Occipital lobe (tissue), 1 donor: ENCODE measurements at regions not wholly inside any gene's neighbourhood (a gene's known extent, or its start where the extent isn't known, plus 50 kb on each side); places are given as distances from the start of the nearest gene placed in this dataset.

Experiments
- DNase-seq: peaks from one replicate; lab custom pipeline; 2025; lab: John Stamatoyannopoulos, UW

DNA sequence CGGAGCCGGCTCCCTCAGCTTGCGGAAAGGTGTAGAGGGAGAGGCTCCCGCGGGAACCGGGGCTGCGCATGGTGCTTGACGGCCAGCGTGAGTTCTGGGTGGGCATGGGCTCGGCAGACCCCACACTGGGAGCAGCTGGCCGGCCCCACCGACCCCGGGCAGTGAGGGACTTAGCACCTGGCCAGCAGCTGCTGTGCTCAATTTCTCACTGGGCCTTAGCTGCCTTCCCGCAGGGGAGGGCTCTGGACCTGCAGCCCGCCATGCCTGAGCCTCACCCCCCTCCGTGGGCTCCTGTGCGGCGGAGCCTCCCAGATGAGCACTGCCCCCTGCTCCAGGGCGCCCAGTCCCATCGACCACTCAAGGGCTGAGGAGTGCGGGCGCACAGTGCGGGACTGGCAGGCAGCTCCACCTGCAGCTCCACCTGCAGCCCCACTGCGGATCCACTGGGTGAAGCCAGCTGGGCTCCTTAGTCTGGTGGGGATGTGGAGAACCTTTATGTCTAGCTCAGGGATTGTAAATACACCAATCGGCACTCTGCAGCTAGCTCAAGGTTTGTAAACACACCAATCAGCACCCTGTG is 1141.8 kb downstream of the PCDH17 start:
- no peak for DNase-seq

DNA sequence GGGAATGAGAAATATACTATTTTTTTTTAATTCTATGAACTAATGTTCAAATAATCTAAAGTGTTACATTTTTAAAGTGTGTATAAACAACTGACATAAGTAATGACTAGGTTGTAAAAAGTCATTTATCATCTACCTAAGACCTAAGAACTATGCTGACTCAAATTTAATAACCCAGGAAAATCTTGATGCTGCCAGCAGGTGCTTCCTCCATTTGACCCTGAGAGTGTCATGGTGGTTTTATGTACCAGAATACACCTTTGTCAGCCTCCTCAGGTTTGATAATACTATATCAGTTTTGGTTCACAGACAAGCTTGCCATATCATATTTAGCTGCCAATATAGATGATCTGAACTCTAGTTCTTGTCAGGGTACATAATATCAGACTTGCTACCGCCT is 1151.2 kb downstream of the PCDH17 start:
- no peak for DNase-seq

DNA sequence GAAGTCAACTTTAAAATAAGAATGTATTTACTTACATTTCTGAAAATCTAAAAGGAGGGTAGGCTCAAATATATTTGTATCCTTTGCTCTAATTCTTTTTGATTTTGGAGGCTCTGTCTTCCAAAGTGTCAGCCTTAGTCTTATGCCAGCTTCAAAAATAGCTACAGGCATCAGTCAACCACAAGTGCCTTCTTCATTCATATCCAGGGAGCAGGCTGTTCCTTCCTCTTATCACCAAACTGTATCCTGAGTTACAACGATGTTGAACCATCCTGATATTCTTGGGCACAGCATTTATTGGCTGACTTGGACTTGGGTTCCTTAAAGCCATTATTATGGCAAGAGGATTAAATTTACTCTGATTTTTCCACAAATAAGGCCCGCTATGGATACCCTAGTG is 1161.3 kb downstream of the PCDH17 start:
- DNase-seq = no peak

DNA sequence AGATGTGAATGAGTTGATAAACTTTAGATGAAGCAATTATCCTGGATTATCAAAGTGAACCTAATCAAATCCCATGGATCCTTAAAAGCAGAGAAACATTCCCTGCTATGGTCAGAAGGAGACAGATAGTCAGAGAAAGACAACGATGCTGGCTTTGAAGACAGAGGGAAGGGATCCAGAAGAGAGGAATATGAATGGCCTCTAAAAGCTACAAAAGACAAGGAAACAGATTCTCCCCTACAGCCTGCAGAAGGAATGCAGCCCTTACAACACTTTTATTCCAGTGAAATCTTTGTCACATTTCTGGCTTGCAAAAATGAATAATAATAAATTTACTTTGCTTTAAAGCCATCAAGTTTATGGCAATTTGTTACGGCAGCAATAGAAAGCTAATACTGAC is 1164.2 kb downstream of the PCDH17 start:
- no peak for DNase-seq

DNA sequence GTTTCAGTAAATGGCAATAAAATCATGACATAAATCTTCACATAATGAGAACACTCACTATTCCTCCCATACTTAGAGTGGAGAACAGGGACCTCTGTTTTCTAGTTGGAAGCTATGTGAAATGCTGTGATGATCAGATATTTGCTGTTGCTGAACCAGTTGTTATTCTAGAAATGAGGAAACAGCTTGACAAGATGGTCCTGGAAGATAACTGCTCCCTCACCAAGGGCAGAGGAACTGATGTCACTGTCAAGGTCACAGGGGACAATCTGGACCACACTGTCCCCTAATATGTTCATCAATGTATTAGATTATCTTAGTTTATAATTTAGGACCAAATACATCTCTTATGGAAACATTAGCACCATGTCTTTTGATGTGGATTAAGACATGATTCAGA is 1173.3 kb downstream of the PCDH17 start:
- DNase-seq = no peak

DNA sequence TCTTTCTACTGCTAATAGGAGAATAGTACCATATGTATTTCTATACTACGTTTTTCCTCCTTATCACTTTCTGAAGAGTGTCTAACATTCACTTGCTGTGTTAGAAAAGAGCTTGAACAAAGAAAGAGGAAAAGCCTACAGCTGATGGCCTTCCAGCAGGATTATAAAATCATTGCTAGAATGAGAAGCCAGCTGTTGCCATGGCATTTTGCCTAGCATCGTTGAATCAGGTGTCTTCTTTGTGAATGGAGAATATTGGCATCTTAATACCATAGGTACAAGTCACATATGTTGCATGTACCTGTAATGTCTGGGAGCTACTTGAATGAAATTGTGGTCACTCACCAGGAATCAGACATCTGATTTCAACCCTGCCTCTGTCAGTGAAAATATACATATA is 1174.9 kb downstream of the PCDH17 start:
- DNase-seq = no peak

DNA sequence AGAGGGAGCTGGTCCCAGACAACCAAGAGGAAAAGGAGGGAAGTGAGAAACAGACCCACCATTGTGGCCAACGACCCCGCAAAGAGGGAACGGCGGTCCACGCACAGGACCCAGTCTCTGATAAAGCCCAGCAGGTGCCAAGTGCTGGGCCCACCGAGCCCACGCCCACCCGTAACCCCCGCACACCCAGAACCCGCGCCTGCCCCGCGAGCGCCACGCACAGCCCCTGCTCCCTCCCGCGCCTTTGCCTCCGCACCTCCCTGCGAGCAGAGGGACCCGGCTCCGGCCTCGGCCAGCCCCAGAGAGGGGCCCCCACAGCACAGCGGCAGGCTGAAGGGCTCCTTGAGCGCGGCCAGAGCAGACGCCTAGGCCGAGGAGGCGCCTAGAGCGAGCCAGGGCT is 1192.2 kb downstream of the PCDH17 start:
- no peak for DNase-seq

DNA sequence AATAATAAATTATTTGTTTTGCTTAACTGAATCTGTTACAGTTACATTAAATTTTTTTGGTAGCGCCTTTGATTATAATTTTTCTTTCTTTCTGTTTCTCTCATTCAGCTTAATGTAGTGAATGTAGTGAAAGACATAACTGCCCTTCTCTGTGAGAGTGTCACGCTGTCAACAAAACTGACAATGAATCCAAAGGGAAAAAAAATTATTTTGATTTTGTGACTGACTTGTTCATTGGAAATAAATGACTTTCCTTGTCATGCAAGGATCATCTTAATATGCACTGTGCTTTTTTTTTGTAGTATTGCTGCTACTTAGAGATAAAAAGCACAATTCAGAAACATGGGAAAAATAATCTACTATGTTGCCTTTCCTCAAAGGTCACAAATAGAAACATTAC is 1196.4 kb downstream of the PCDH17 start:
- DNase-seq = no peak

DNA sequence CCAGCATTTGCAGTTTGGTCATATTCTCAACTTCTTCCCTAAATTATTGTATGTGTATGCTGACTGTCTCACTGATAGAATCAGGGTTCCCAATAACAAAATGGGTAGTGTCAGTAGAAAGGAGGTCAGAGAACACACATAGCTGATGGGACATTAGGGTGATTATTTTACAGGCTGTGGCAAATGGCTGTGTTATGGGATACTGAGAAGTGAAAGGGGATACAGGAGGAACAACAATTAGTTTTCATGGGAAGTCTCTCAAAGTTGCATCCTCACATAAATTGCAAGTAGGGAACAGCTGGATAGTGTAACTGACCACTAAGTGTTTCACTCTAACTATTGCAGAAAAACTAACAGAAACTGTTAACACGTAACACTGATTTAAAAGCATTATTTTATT is 1199.3 kb downstream of the PCDH17 start:
- no peak for DNase-seq

DNA sequence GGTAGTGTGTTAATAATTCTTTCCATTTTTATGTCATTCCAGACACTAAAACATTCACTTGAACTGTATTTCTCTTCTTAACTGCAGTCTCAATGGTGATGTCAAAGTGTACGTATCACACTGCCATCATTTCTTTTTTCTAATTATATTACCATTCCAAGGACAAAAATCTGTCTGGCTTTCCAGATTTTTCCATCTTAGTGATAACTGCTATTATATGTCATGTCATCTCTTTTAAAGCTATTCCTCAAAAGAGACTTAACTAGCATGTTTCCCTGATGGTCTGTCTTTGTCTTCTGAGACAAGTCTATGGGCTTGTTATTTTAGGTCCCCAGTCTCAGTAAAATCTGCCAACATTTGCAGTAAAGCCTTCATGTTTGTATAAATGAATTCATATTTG is 1207.1 kb downstream of the PCDH17 start:
- DNase-seq = no peak

DNA sequence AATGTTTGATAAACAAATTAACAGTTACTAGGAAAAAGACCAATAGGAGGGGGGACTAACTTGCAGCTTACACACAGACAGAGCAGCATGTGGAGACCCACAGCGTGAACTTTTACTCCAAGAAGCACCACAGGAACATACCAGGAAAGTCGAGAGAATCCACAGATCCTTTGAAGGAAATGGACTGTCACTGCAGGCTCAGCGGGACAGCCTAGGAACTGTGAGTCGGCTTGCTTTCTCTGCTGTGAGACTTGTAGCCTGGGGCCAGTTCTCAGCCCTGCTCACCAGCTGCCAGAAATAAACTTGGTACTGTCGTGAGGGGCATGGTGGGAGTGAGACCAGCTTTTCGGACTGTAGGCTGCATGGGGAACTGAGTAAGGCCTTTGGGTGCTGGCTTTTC is 1211.5 kb downstream of the PCDH17 start:
- DNase-seq = no peak

DNA sequence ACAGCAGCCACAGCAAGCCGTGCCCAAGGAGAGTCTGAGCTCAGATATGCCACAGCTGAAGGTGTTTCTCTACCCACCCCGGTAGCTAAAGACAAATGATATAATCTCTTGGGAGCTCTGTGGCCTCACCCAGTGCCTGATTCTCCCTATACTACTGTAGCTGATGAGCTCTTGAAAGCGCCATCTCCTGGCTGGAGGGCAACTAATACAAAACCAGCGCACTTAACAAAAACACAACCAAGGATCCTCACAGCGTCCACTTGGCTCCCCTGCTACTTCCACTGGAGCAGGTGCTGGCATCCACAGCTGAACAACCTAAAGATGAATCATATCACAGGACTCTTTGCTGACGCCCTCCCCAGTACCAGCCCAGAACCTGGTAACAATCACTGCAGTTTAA is 1212.0 kb downstream of the PCDH17 start:
- DNase-seq = no peak

DNA sequence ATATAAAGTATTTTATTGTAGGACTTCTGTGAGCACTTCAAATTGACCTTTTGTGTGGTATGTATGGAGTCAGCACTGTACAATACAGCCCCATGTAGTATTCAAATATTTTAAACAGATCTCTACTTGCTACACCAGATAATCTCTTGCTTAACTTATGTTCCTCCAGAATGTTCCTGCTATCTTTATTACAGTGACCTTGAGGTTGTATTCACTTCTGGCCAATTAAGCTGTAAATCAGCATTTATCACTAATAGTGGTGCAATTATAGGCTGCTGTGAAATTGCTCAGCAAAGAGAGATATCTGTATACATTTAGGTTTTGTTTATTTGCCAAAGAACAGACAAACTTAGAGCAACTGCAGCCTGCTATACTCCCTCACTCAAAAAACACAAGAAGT is 1218.6 kb downstream of the PCDH17 start:
- DNase-seq = no peak

DNA sequence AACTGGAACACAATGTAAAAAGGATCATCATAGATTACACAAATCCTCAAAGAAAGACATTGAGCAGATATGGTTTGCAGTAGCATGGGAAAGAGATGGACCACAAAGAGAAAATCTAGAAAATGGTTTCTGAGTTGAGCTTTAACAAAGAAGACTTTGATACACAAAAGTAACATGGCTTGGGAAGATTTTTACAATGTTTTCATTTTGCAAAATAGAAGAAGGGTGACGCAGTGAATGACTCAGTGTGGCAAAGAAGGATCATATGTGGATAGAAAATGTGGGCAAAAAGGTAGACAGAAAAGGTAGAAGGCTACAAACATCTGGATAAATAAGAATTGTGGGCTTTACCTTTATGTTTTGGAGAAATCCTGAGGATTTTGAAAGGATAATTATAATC is 1220.5 kb downstream of the PCDH17 start:
- DNase-seq = no peak

DNA sequence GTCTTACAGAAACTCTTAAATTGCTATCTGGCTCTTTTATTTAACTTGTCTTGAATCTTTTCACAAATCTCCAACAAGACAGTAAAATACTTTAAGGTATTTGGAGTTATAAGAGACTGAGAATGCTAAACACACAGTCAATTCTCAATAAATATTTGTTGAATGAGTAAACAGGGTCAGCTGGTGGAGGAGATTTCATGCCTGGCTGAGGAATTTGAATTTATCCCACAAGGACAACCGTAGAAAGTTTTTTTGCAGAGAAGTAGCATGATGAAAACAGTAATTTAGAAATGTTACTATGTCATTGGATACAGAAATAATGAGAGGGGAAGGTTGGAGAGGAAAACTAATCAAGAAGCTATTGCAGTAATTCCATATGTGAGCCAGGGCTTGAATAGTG is 1223.7 kb downstream of the PCDH17 start:
- DNase-seq = no peak

DNA sequence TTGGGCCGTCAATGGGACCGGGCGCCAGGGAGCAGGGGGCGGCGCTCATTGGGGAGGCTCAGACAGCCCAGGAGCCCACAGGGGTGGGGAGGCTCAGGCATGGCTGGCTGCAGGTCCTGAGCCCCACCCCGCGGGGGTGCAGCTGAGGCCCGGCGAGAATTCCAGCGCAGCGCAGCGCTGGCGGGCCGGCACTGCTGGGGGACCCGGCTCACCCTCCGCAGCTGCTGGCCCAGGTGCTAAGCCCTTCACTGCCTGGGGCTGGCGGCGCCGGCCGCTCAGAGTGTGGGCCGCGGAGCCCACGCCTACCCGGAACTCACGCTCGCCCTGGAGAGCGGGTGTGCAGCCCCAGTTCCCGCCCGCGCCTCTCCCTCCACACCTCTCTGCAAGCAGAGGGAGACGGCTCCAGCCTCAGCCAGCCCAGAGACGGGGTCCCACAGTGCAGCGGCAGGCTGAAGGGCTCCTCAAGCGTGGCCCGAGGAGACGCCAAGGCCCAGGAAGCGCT is 1227.4 kb downstream of the PCDH17 start:
- DNase-seq = no peak

DNA sequence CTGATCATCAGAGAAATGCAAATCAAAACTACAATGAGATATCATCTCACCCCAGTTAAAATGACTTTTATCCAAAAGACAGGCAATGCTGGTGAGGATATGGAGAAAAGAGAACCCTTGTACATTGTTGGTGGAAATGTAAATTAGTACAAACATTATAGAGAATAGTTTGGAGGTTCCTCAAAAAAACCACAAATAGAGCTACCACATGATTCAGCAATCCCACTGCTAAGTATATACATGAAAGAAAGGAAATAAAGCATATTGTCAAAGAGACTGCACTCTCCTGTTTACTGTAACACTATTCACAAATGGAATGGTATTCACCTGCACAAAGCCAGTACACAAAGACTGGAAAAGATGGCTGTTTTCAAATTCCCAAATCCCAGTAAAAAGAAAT is 1233.7 kb downstream of the PCDH17 start:
- no peak for DNase-seq

DNA sequence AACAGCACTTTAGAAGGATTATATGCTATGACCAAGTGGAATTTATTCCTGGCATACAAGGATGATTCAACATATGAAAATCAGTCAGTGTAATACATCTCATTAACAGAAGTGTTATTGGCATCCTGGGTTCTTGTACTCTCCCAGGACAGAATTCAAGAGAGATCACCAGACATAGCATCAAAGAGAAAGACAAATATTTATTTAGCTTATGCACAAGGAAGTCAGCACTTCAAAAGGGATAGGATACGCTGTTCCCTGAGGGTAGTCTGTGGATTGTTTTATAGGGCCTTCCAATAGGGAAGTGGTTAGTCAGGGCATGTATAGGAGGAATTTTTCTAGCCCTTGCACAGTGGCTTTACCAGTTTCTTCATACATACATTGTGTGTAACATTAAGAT is 1238.0 kb downstream of the PCDH17 start:
- DNase-seq = no peak

DNA sequence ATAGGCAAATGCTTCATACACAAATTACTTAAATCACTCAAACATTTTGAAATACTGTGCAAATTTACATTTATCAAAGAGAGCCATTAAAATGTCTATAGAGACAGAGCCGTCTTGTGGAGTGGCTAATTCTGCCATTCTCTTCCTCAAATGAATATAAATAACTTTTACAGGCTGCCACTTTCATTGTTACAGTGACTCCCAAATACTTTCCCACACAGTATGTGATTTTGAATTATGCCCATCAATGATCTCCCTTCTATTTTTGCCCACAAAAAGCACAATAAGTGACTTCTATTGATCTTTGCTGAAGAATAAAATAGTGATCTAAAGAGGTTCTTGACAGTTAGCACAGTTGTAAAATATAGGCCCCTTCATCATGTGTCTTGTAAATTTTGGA is 1244.9 kb downstream of the PCDH17 start:
- DNase-seq = no peak

DNA sequence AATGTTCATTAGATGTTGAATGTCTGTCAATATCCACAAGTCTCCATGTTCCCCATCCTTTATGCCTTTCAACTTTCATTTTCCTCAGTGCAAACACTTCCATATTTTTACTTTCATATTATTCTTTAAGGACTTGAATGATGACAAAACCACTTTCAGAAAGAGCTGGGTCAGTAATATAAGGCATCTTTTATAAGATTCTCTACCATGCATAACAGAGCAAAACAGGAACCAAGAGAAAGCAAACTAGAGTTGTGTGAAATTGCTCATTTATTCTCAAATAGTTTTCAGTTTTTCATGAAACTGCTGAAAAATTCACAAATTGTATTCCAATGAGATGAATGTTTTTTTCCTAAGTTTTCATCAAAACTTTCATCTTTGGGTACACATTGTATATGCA is 1247.6 kb downstream of the PCDH17 start:
- DNase-seq = no peak

DNA sequence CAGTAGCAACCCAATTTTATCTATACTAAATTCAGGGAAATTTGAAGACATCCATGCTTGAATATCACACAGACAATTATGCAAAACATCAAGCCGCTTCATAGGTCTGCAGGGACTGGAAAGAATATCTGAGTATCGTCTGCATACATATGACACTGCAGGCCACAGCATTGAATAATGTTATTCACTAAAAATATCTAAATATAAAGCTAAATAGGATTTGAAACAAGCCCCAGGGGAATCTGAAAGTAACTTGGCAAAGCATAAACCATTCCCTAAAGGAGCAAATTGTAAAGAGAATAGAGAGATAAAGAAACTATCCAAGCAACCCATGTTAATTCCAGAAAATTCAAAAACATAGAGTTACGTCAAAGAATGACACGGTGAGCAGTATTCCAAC is 1251.0 kb downstream of the PCDH17 start:
- DNase-seq = no peak

DNA sequence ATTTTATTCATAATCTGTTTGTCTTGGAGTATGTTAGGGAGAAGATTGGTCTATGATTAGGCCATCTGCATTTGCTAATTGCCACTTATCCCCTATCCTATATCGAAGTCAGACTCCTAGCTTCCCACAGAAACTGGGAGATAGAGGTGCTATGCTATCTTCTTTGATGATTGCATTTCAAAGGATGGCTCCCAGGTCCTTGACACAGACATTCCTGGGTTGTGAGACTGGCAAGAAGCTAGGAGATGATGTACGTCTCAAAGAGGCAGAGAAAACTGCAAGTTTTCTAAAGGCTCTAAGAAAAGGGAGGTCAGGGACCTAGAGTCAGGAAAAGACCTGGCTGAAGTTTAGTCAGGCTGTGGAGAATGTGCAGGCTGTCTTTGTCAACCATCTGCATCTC is 1251.9 kb downstream of the PCDH17 start:
- DNase-seq = no peak

DNA sequence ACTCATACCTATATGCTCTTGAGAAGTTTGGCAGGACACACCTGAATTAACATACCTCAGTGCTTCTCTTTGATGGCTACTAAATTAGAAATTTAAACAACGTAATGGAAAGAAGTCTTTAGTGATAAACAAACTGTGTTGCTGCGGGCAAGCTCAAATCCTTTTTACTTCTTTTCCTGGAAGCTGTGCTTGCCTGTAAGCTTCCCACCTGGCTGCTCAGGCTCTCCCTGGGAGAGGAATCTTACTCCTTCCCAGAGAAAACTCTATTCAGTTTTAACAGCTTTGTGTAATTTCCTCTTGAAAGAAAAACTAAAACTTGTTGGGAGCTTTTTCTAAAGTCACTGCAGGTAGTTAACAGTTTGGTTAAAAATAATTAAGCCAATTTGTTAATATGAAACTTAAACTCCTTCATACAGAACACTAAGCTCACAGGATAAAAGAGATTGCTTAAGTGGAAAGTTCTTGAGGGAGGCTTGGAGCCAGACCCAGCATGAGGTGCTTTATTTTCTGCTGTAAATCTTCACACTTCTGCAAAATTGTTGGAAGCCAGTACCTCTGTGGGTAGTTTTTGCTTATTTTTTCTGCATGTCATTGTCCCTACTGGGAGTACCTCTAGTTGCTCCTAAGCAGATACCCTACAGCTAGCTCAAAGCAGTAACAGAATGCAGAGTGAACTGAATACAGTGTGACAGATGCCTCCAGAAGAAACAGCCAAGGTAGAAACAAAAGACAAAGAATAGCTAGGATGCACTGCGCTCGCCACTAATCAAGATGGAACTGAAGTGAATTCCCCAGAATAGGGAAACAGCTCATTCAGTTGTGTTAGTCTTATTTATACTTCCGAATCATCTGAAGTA is 1253.0 kb downstream of the PCDH17 start:
- no peak for DNase-seq
